Thyroid gland (tissue), 4 donors: ENCODE measurements at regions not wholly inside any gene's neighbourhood (a gene's known extent, or its start where the extent isn't known, plus 50 kb on each side); places are given as distances from the start of the nearest gene placed in this dataset.
A peak's percentile ranks its signal among the peaks of the same experiment; 100 is the strongest.

Source experiments
- CTCF ChIP-seq, 6 experiments: fragments of 200-600 bp in 3 of 6; fragments of 450-650 bp in 3 of 6; sonication (generic) in 3 of 6; IDR thresholded peaks; one replicate each; pipeline ENCODE4 v1.5.1; 2016 to 2019; ENCODE audit warnings: antibody characterized with exemption in 6 of 6, mild to moderate bottlenecking in 2 of 6, inconsistent platforms in 1 of 6, moderate library complexity in 1 of 6
- POLR2A ChIP-seq, 2 donors: fragments of 450-650 bp; IDR thresholded peaks; one replicate each; pipeline ENCODE4 v1.6.1; 2017; ENCODE audit warnings: antibody characterized with exemption in 2 of 2, mild to moderate bottlenecking in 2 of 2, moderate library complexity in 1 of 2

- TF ChIP-seq CTCF (IDR thresholded peaks at IDR 0.05): peak in 5 of 6 experiments; percentile 24 to 63 (median 53)
- no peak for TF ChIP-seq POLR2A (IDR thresholded peaks at IDR 0.05)
Observed at GRCh38 chr12:54701940-54702592, 53.9 kb upstream of the DCD start.
